H1 (cell line): ENCODE measurements at regions not wholly inside any gene's neighbourhood (a gene's known extent, or its start where the extent isn't known, plus 50 kb on each side); places are given as distances from the start of the nearest gene placed in this dataset.

Experiments used
- CTCF ChIA-PET: fragments of 300-600 bp; sonication (Branson Sonifier 250); formaldehyde crosslinking; loops from one replicate; lab custom pipeline; 2021; ENCODE audit not compliant: partially characterized antibody; lab: Charles Lee
- POLR2A ChIA-PET: fragments of 300-600 bp; sonication (Branson Sonifier 250); formaldehyde crosslinking; loops from one replicate; lab custom pipeline; 2021; ENCODE audit warnings: inconsistent platforms; ENCODE audit not compliant: partially characterized antibody; lab: Charles Lee
- DNase-seq, 2 experiments: peaks; one replicate each; pipeline versions ENCODE4 v3.0.0 to v3.0.0-alpha.2; 2010 to 2022; ENCODE audit warnings: low spot score in 2 of 2, low read depth in 1 of 2, mixed read lengths in 1 of 2
- FAIRE-seq: peaks from 2 replicates; lab custom pipeline; 2011; peaks lifted over from hg19 to GRCh38; lab: Jason Lieb, UNC
- H2AFZ ChIP-seq: 2 replicates; pipeline ENCODE4 v1.8.1; 2012; ENCODE audit warnings: low read length, inconsistent platforms
- H2AK5ac ChIP-seq: 2 replicates; pipeline ENCODE4 v1.6.1; 2013; ENCODE audit warnings: low read depth, low read length
- H2BK120ac ChIP-seq: replicated peaks from 2 replicates; pipeline ENCODE3; 2013; ENCODE audit warnings: low read depth, low read length, inconsistent platforms
- H2BK12ac ChIP-seq: 2 replicates; pipeline ENCODE4 v1.6.1; 2013; ENCODE audit warnings: low read depth, low read length
- H2BK15ac ChIP-seq: 2 replicates; pipeline ENCODE4 v1.6.1; 2013; ENCODE audit warnings: low read length
- H2BK20ac ChIP-seq: 2 replicates; pipeline ENCODE4 v1.6.1; 2013; ENCODE audit warnings: low read length
- H2BK5ac ChIP-seq: 2 replicates; pipeline ENCODE4 v1.6.1; 2013; ENCODE audit warnings: low read depth, low read length
- H3K14ac ChIP-seq: 2 replicates; pipeline ENCODE4 v1.6.1; 2013; ENCODE audit warnings: inconsistent platforms; ENCODE audit not compliant: insufficient read length
- H3K18ac ChIP-seq: 2 replicates; pipeline ENCODE4 v1.6.1; 2013; ENCODE audit warnings: low read length; ENCODE audit errors: extremely low read depth
- H3K23ac ChIP-seq: 2 replicates; pipeline ENCODE4 v1.6.1; 2013; ENCODE audit warnings: inconsistent platforms; ENCODE audit not compliant: insufficient read length
- H3K23me2 ChIP-seq: 2 replicates; pipeline ENCODE4 v1.6.1; 2013; ENCODE audit warnings: low read depth, low read length
- H3K27ac ChIP-seq: 2 replicates; pipeline ENCODE4 v1.6.1; 2011; ENCODE audit warnings: low read depth, low read length, inconsistent platforms
- H3K27me3 ChIP-seq, 4 experiments: replicated peaks in 1 of 4; 1 replicate in 1 of 4; 2 replicates in 3 of 4; pipeline versions ENCODE4 v1.6.1 to v1.8.1; 2011 to 2013; ENCODE audit warnings: low read length in 3 of 4, mild to moderate bottlenecking in 3 of 4, inconsistent platforms in 2 of 4, mixed read lengths in 2 of 4, moderate library complexity in 1 of 4; ENCODE audit not compliant: control insufficient read depth in 3 of 4, insufficient read depth in 3 of 4; ENCODE audit errors: extremely low read depth in 1 of 4
- H3K36me3 ChIP-seq, 4 experiments: 2 replicates each; pipeline versions ENCODE4 v1.6.1 to v1.8.1; 2011 to 2013; ENCODE audit warnings: mild to moderate bottlenecking in 4 of 4, low read length in 3 of 4, moderate library complexity in 2 of 4, control low read depth in 1 of 4, inconsistent platforms in 1 of 4; ENCODE audit not compliant: insufficient read depth in 4 of 4, control insufficient read depth in 2 of 4
- H3K4ac ChIP-seq: replicated peaks from 2 replicates; pipeline ENCODE3; 2013; ENCODE audit warnings: low read length, low read depth, mixed read lengths, inconsistent platforms; ENCODE audit not compliant: insufficient read length
- H3K4me1 ChIP-seq, 4 experiments: replicated peaks in 1 of 4; 1 replicate in 1 of 4; 2 replicates in 3 of 4; pipeline versions ENCODE4 v1.6.1 to v1.8.1; 2011 to 2013; ENCODE audit warnings: low read length in 3 of 4, inconsistent platforms in 2 of 4, mixed read lengths in 1 of 4; ENCODE audit not compliant: insufficient read depth in 4 of 4, control insufficient read depth in 3 of 4
- H3K4me2 ChIP-seq, 2 experiments: 2 replicates each; pipeline versions ENCODE4 v1.6.1 to v1.8.1; 2011 to 2013; ENCODE audit warnings: low read depth in 2 of 2, low read length in 2 of 2, control low read depth in 1 of 2, inconsistent platforms in 1 of 2, mild to moderate bottlenecking in 1 of 2; ENCODE audit not compliant: insufficient read depth in 1 of 2
- H3K4me3 ChIP-seq, 4 experiments: fragments of 200-600, 300-600 bp in 1 of 4; sonication (generic), shearing (Covaris generic), sonication (Bioruptor Twin) in 1 of 4; 2 replicates each; pipeline versions ENCODE4 v1.5.1 to v1.8.1; 2011 to 2016; ENCODE audit warnings: low read length in 4 of 4, low read depth in 3 of 4, control low read depth in 2 of 4, inconsistent platforms in 2 of 4, mild to moderate bottlenecking in 2 of 4, mixed read lengths in 1 of 4, moderate library complexity in 1 of 4; ENCODE audit not compliant: insufficient read depth in 2 of 4; ENCODE audit errors: extremely low read depth in 1 of 4
- H3K56ac ChIP-seq: replicated peaks from 2 replicates; pipeline ENCODE3; 2013; ENCODE audit warnings: low read depth, mild to moderate bottlenecking, mixed read lengths, low read length, inconsistent platforms; ENCODE audit not compliant: insufficient read length
- H3K79me1 ChIP-seq: 2 replicates; pipeline ENCODE4 v1.6.1; 2013; ENCODE audit warnings: low read depth, low read length, control low read depth
- H3K79me2 ChIP-seq, 2 experiments: 2 replicates each; pipeline versions ENCODE4 v1.6.1 to v1.8.1; 2012 to 2013; ENCODE audit warnings: low read length in 2 of 2, mild to moderate bottlenecking in 2 of 2, inconsistent platforms in 1 of 2; ENCODE audit not compliant: insufficient read depth in 2 of 2, control insufficient read depth in 1 of 2
- H3K9ac ChIP-seq, 4 experiments: replicated peaks in 1 of 4; 1 replicate in 1 of 4; 2 replicates in 3 of 4; pipeline versions ENCODE4 v1.6.1 to v1.8.1; 2011 to 2013; ENCODE audit warnings: low read depth in 3 of 4, low read length in 3 of 4, control low read depth in 2 of 4, mild to moderate bottlenecking in 2 of 4, moderate library complexity in 2 of 4, inconsistent platforms in 1 of 4; ENCODE audit errors: extremely low read depth in 1 of 4
- H3K9me3 ChIP-seq, 2 experiments: 2 replicates each; pipeline versions ENCODE4 v1.6.1 to v1.8.1; 2012 to 2013; ENCODE audit warnings: mild to moderate bottlenecking in 2 of 2, moderate library complexity in 2 of 2, control low read depth in 1 of 2, inconsistent platforms in 1 of 2, low read depth in 1 of 2, low read length in 1 of 2, mixed read lengths in 1 of 2; ENCODE audit not compliant: insufficient read depth in 2 of 2
- H4K20me1 ChIP-seq, 2 experiments: replicated peaks in 1 of 2; 2 replicates each; pipeline versions ENCODE3 to v1.8.1; 2011 to 2013; ENCODE audit warnings: inconsistent platforms in 2 of 2, low read length in 2 of 2, mild to moderate bottlenecking in 1 of 2; ENCODE audit not compliant: insufficient read depth in 2 of 2, control insufficient read depth in 1 of 2
- H4K5ac ChIP-seq: 2 replicates; pipeline ENCODE4 v1.6.1; 2013; ENCODE audit warnings: low read length, low read depth, mixed read lengths, inconsistent platforms; ENCODE audit not compliant: insufficient read length
- H4K8ac ChIP-seq: 2 replicates; pipeline ENCODE4 v1.8.0; 2013; ENCODE audit warnings: mild to moderate bottlenecking, moderate library complexity, low read length, inconsistent platforms; ENCODE audit not compliant: insufficient read depth; ENCODE audit errors: extremely low read depth
- H4K91ac ChIP-seq: replicated peaks from 2 replicates; pipeline ENCODE3; 2013; ENCODE audit warnings: low read length, mixed read lengths, inconsistent platforms; ENCODE audit not compliant: insufficient read length
- ATF2 ChIP-seq: IDR thresholded peaks from 2 replicates; pipeline ENCODE4 v1.6.1; 2012; ENCODE audit warnings: low read length, inconsistent platforms
- SUZ12 ChIP-seq: fragments of 200-600 bp; sonication (generic); IDR thresholded peaks from 2 replicates; pipeline ENCODE4 v1.6.1; 2012; ENCODE audit warnings: mild to moderate bottlenecking, inconsistent platforms, low read length, moderate library complexity, mixed read lengths
- WGBS, 2 experiments: shearing (Covaris generic) in 1 of 2; methylation state at CpG; one replicate each; pipeline versions ENCODE4 v1.1.6 to v1.1.7; 2013 to 2015; ENCODE audit warnings: low lambda C conversion rate in 2 of 2, mixed read lengths in 2 of 2, inconsistent platforms in 1 of 2, low coverage in 1 of 2, missing lambda C conversion rate in 1 of 2; ENCODE audit not compliant: insufficient replicate concordance in 2 of 2, insufficient coverage in 1 of 2, insufficient read length in 1 of 2; ENCODE audit errors: extremely low coverage in 1 of 2, missing lambda C conversion rate in 1 of 2; 5-methylcytosine and 5-hydroxymethylcytosine counted together

- 95% methylated on average over 8 of the region's 8 CpGs; no CpG with 5 or more reads in 1 of the 2 experiments for WGBS, 2 experiments
- no peak overlapping the region for H3K9ac ChIP-seq
- H3K4ac ChIP-seq = no peak overlapping the region
- no peak overlapping the region for H3K4me2 ChIP-seq
- no peak overlapping the region for H2BK12ac ChIP-seq
- POLR2A ChIA-PET = interaction anchor here (0.8 to 1.9 kb wide), 2 partner anchors 10 to 15 kb away, joined by 3 to 4 read pairs; no protein-coding TSS in a partner anchor
- H2AFZ ChIP-seq = no peak overlapping the region
- H2AK5ac ChIP-seq = no peak overlapping the region
- no peaks in the 10 kb centered on the region for H4K20me1 ChIP-seq
- H3K9me3 ChIP-seq = no peaks in the 10 kb centered on the region
- H3K18ac ChIP-seq = no peak overlapping the region
- H3K27ac ChIP-seq = no peak overlapping the region
- peaks cover 0 to 3% (median 0%) of the 10 kb centered on the region in 4 experiments; a peak in 1 of 7 replicates for H3K4me1 ChIP-seq
- no peaks in the 10 kb centered on the region for H3K79me1 ChIP-seq
- H2BK15ac ChIP-seq = no peak overlapping the region
- CTCF ChIA-PET = interaction anchor here (1.0 to 1.3 kb wide), 3 partner anchors 22 to 214 kb away, joined by 3 read pairs; no protein-coding TSS in a partner anchor
- no peaks in the 10 kb centered on the region for H3K36me3 ChIP-seq
- no peaks in the 10 kb centered on the region for H3K23me2 ChIP-seq
- H3K27me3 ChIP-seq = no peaks in the 10 kb centered on the region
- H4K91ac ChIP-seq = no peak overlapping the region
- DNase-seq = no peak
- no peak overlapping the region for H2BK120ac ChIP-seq
- H2BK5ac ChIP-seq = no peak overlapping the region
- H3K14ac ChIP-seq = no peak overlapping the region
- H3K23ac ChIP-seq = no peak overlapping the region
- TF ChIP-seq SUZ12 (no peak), ATF2 (no peak)
- TF ChIP-seq, all 59 proteins: peak for 0
- Histone ChIP-seq H2BK20ac (no peak overlapping the region), H4K8ac (no peak overlapping the region), H3K4me3 (no peak overlapping the region), H4K5ac (no peak overlapping the region), H3K56ac (no peak overlapping the region), H3K79me2 (no peaks in the 10 kb centered on the region)
- FAIRE-seq = no peak
Observed at GRCh38 chr2:196537311-196537710, 102.2 kb upstream of the CCDC150 start.
